HG03108 (cell line): ENCODE measurements at regions not wholly inside any gene's neighbourhood (a gene's known extent, or its start where the extent isn't known, plus 50 kb on each side); places are given as distances from the start of the nearest gene placed in this dataset.

Experiments
- ATAC-seq: cut with Tn5 transposase; IDR thresholded peaks from one replicate; pipeline ENCODE4 v1.9.1; 2021; ENCODE audit warnings: moderate library complexity; ENCODE audit not compliant: unreplicated experiment

- ATAC-seq = no peak
Measured at GRCh38 chr13:33739254-33739653, 78.7 kb upstream of the RFC3 start.

- no peak for ATAC-seq
Measured at GRCh38 chr13:33740134-33740538, 77.8 kb upstream of the RFC3 start.

DNA sequence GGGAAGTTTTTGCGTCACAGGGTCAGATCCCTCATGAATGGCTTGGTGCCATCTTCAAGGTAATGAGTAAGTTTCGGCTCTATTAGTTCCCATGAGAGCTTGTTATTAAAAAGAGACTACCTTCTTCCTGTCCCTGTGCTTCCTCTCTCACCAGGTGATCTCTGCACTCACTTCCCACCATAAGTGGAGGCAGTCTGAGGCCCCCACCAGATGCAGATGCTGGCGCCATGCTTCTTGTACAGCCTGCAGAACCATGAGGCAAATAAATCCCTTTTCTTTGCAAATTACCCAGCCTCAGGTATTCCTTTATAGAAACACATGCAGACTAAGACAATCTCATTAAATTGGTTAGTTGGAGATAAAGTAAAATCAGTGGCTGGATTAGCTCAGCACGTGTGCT, 75.6 kb upstream of the RFC3 start:
- no peak for ATAC-seq

GRCh38 chr13:33743438-33744368, 74.2 kb upstream of the RFC3 start:
- peak; percentile 80 for ATAC-seq

DNA sequence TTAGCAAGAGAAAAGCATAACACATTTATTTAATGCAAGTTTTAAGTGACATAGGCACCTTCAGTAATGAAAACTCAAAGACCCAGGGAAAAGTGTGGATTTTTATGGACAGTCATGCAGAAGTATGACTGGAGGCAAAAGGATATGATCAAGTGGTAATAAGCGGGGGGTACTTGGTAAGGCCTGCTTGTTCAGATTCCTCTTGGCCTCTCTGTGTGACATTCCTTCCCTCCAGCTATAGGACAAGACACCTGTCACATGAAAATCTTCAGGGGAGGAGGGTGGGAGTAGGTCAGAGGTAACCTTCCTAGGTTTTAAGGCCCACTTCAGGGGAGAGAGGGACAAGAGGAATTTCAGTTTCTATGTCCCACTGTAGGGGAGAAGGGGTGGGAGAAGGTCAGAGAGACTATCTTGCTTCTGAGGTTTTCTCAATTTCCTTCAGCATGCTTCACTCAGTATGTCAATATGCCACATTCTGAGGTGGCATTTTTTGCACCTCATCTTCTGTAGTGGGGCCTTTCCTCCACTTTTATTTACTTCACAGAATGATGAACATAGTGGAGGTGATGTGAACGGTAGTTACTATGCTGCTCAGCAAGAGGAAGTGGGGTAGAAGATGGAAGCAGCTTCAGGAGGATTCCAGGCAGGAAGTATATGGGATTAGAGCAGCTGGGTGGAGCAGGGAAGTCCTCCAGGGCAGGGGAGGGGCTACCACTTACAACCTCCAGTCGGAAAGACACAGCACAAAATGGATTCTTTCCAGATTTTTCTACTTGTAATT, 73.2 kb upstream of the RFC3 start:
- ATAC-seq = no peak

GRCh38 chr13:33745370-33746324, 72.3 kb upstream of the RFC3 start:
- peak; percentile 49 for ATAC-seq

DNA sequence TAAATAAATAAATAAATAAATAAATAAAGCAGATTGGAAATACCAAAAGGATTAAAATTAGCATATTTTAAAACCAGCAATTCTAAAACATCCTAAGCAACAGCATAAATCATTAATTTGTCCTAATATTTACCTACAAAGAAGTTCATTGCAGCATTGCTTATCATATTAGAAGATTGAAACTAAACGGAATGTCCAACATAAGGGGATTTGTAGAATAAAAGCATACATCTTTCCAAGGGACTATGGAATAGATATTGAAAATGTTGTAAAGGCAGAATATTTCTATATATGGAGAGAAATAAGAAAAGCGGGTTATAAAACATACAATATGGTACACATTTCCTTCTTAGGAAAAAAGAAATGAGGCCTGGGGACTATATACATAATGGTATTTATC, 71.1 kb upstream of the RFC3 start:
- ATAC-seq = no peak

- no peak for ATAC-seq
Measured at GRCh38 chr13:33751151-33751550, 66.8 kb upstream of the RFC3 start.

DNA sequence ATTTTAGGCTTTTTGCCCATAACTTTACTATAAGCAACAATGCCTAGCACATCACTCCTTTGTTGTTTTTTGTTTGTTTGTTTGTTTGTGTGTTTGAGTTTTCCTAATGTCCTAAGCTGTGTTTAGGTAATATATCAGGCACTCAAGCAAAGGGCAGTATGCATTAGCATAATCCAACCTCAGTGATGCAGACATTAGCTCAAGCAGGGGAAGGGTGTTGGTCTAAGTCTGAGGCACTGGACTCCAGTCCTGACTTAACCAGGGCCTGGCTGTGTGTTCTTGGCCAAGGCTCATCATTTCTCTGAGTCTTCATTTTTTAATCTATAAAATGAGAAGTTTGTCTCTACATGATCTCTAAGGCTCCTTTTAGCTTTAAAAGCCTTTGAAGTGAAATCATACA, 65.9 kb upstream of the RFC3 start:
- no peak for ATAC-seq

DNA sequence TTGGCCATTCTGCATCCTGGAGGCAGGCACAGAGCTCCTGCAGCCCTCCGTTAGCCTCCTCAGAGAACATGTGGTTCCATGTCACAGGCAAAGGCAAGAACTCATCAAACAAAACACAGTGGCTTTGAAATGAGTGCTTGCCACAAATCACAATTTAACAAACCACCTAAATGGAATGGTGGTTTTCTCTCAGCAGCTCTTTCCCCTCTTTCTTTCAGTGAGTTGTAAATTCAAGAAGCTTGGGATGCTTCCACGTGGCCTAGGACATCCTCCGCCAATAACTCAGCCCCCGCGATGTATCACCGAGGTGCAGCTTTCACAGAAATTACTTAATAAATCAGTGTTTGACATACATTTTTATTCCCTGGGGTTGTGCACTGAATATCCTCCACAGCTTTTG, 65.4 kb upstream of the RFC3 start:
- ATAC-seq = no peak

DNA sequence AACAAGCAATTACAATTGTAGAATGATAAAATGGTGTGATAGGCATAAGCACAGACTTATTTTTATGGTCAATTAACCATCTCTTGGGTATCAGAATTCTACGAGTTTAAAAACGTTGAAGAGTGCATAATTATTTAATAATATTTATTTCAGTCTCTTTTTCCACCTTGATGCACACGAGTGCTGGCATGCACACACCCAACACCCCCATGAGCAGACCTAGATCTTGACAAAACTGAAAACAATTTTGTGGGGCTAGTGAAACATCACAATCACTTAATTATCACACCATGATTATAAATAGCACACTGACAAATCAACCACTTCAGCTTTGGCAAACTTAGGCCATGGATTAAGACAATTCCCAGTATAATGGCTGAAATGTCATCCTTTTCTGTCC, 61.0 kb upstream of the RFC3 start:
- no peak for ATAC-seq

DNA sequence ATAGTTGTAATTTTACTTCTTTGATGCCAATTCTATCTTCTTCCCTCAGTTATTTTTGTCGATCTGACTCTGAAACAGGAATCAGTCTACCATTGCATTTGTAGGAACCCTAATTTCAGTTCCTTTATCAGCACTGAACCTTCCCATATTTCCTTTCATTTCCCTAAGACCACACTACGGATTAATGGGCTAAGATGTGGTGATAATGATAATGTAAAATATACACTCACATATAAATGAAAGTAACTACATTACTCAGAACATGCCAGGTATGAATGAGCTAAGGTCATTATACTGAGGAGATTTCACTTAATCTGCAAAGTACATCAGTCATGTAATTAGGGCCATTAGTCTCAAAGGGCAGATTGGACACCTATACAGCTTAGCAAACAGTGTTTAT, 60.2 kb upstream of the RFC3 start:
- ATAC-seq = peak; percentile 52

DNA sequence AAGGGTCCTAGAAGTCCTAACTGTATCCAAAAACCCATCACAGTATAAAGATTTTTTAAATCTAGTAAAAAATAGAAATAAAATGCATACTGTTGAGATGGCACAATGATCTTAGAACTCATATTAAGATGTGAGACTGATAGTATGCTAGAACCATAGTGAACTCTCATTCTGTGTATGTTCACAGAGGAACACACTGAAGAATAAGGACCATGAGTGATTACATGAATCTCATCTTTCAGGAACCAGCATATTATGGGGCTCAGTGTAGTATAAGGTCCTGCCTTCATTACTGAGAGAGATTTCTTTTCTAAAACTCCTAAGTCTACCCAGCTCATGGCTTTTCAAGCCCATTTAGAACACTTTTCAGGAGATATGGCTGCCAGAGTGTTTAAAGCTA, 59.8 kb upstream of the RFC3 start:
- peak; percentile 63 for ATAC-seq

GRCh38 chr13:33761740-33762139, 56.2 kb upstream of the RFC3 start:
- no peak for ATAC-seq

DNA sequence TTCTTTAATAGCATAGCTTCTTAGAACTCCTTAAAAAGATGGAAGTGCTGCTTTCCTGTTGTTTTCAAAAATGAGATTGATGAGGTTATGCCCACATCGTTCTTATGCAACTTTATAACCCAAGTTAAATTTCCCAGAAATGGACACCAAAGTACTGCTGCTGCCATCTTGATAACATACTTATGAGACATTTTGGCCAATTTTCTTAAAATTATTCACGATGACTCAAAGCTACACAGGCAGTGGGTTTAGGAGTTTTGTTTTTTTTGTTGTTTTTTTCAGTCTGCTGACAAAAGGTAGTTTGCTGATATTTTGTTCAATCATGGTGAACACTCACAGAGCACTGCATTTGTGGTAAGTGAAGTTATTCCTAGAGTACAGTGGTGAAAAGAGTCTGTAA, 54.9 kb upstream of the RFC3 start:
- ATAC-seq = no peak

DNA sequence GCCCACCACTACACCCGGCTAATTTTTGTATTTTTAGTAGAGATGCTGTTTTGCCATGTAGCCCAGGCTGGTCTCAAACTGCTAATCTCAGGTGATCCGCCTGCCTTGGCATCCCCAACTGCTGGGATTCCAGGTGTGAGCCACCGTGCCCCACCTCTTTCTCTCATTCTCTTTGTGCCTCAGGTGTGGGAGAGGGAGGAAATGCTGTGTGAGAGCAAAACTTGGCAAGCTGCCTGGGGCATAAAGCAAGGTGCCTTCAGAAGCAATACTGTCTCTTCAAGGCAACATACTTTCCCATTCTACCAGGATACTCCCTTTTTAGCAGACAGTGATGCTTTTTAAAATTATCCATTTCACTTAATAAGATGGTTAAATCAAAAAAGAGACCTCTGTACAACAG, 53.2 kb upstream of the RFC3 start:
- no peak for ATAC-seq

DNA sequence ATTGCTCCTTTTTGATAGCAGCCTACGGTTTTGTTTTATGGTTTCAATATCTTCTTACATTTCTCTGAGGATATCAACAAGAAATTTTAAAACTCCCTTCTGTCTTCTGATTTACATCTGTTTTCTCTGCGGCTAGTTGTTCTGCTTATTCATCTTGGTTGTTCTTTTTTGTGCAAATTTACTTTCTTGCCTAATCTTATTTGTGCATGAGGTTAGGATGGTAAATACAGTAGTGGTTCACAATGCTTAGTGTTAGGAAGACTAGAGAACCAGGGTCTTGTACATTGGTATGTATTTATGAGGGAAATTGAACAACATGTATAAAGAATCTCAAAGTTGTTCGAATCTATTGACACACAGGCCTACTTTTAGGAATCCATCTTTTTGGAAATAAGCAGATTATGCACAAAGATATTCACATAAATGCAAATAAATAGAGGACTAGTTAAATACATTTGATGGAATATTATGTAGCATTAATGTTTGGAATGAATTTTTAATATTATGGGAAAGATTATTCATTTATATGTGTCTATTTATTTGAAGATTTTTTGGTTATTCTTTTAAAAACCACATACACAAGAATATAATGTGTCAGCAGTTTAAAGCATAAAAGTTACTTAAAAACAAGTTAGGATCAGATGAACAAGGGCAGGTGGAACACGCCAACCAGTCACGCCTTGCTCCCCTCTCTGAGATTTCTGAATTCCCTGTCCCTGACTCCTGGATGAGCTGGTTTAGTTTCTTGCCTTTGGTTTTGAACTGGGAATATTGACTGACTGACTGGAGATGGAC, 51.4 kb upstream of the RFC3 start:
- ATAC-seq = no peak

DNA sequence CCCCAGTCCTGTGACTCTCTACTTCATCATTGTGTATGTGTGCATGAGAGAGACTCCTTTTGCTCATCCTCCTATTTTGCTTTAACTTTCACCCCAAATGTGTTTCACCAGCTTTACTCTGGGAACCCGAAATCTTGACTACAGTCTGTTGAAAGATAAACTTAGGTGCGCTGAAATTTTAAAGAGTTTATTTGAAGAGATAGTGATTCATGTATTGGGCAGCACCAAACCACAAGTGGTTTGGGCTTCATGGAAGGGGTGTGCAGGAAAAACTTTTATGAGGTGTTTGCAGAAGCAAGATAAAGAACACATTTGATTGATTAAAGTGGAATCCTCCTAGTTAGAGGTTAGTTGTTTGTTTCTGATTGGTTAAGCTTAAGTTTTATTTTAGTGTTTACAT, 50.8 kb upstream of the RFC3 start:
- ATAC-seq = no peak
